ENCODE measurements at regions not wholly inside any gene's neighbourhood (a gene's known extent, or its start where the extent isn't known, plus 50 kb on each side); places are given as distances from the start of the nearest gene placed in this dataset.
A peak's percentile ranks its signal among the peaks of the same experiment; 100 is the strongest.
"Not testable (repeated sequence)": the region's sequence is repeated elsewhere in the genome, so short reads cannot be mapped to it uniquely, and the experiment has no call there.

GRCh38 chr13:99075268-99076191 is 97.7 kb upstream of the DOCK9 start:
- no peak for DNase-seq (ENCODE audit: low read depth in 2 of 2)

GRCh38 chr13:99078017-99078771 is 100.3 kb upstream of the DOCK9 start:
- no peak for DNase-seq (ENCODE audit: low read depth in 2 of 2)

GRCh38 chr13:99080131-99080530 is 102.3 kb upstream of the DOCK9 start:
- DNase-seq (ENCODE audit: low read depth in 2 of 2) = no peak

GRCh38 chr13:99083981-99084380 is 106.1 kb upstream of the DOCK9 start:
- DNase-seq (ENCODE audit: low read depth in 2 of 2) = no peak

- DNase-seq (ENCODE audit: low read depth in 2 of 2) = no peak
These were observed 107.4 kb upstream of the DOCK9 start for GRCh38 chr13:99085139-99085807.

GRCh38 chr13:99085808-99086266 is 108.0 kb upstream of the DOCK9 start:
- no peak for DNase-seq (ENCODE audit: low read depth in 2 of 2)

- no peak for DNase-seq (ENCODE audit: low read depth in 2 of 2)
These were observed 108.6 kb upstream of the DOCK9 start for GRCh38 chr13:99086267-99087097.

- DNase-seq (ENCODE audit: low read depth in 2 of 2) = peak; percentile 35 to 53
These were observed 109.5 kb upstream of the DOCK9 start for GRCh38 chr13:99087098-99087953.

GRCh38 chr13:99087954-99088491 is 110.2 kb upstream of the DOCK9 start:
- DNase-seq (ENCODE audit: low read depth in 2 of 2) = no peak

- no peak for DNase-seq (ENCODE audit: low read depth in 2 of 2)
These were observed 106.7 kb upstream of the UBAC2 start for GRCh38 chr13:99093997-99094396.

GRCh38 chr13:99101831-99102230 is 98.8 kb upstream of the UBAC2 start:
- DNase-seq (ENCODE audit: low read depth in 2 of 2) = not testable (repeated sequence)

GRCh38 chr13:99103536-99103935 is 97.1 kb upstream of the UBAC2 start:
- peak; percentile 24 to 29 for DNase-seq (ENCODE audit: low read depth in 2 of 2)

GRCh38 chr13:99104396-99104795 is 96.3 kb upstream of the UBAC2 start:
- DNase-seq (ENCODE audit: low read depth in 2 of 2) = no peak

GRCh38 chr13:99105160-99105559 is 95.5 kb upstream of the UBAC2 start:
- DNase-seq (ENCODE audit: low read depth in 2 of 2) = no peak

- DNase-seq (ENCODE audit: low read depth in 2 of 2) = no peak
These were observed 87.3 kb upstream of the UBAC2 start for GRCh38 chr13:99113351-99113750.

GRCh38 chr13:99118179-99118578 is 82.5 kb upstream of the UBAC2 start:
- DNase-seq (ENCODE audit: low read depth in 2 of 2) = no peak

GRCh38 chr13:99119656-99120055 is 81.0 kb upstream of the UBAC2 start:
- no peak for DNase-seq (ENCODE audit: low read depth in 2 of 2)

GRCh38 chr13:99120751-99121150 is 79.9 kb upstream of the UBAC2 start:
- no peak for DNase-seq (ENCODE audit: low read depth in 2 of 2)

- no peak for DNase-seq (ENCODE audit: low read depth in 2 of 2)
These were observed 78.5 kb upstream of the UBAC2 start for GRCh38 chr13:99122171-99122570.

Measured in fibroblast of skin of left biceps (primary cell).